GM12865 (cell line): ENCODE measurements at regions not wholly inside any gene's neighbourhood (a gene's known extent, or its start where the extent isn't known, plus 50 kb on each side); places are given as distances from the start of the nearest gene placed in this dataset.

Experiments
- DNase-seq: peaks from one replicate; pipeline ENCODE4 v3.0.0; 2010; ENCODE audit warnings: low read depth
- H3K4me3 ChIP-seq: 2 replicates; pipeline ENCODE4 v1.5.1; 2011; ENCODE audit warnings: mild to moderate bottlenecking, low read depth, low read length, control low read depth
- CTCF ChIP-seq: IDR thresholded peaks from 2 replicates; pipeline ENCODE4 v1.5.1; 2011; ENCODE audit warnings: low read length, control low read depth, low read depth, inconsistent platforms; ENCODE audit not compliant: insufficient read depth; ENCODE audit errors: missing control alignments

DNA sequence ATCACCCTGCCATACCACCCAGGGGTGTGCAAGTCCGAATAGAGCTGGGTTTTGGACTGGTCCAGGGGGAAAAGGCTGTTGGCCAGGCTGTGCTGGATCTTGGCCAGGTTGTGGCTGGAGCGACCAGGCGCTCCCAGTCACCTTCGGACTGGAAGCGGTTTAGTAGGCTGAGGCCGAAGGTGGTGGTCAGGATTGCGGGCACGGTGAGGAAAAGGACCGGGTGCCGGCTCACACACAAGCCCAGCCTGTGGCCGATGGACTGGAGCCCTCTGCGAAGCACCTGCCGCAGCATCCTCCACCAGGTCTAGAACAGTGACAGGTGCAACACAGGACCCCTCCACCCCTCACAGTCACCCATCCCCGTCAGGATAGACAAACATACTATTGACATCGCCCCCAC, 590.6 kb upstream of the PTCHD4 start:
- H3K4me3 ChIP-seq: no peak overlapping the region
- DNase-seq: no peak
- no peak for TF ChIP-seq CTCF

GRCh38 chr6:48695872-48696271, 584.9 kb upstream of the PTCHD4 start:
- TF ChIP-seq CTCF: no peak
- no peak for DNase-seq
- no peak overlapping the region for H3K4me3 ChIP-seq

DNA sequence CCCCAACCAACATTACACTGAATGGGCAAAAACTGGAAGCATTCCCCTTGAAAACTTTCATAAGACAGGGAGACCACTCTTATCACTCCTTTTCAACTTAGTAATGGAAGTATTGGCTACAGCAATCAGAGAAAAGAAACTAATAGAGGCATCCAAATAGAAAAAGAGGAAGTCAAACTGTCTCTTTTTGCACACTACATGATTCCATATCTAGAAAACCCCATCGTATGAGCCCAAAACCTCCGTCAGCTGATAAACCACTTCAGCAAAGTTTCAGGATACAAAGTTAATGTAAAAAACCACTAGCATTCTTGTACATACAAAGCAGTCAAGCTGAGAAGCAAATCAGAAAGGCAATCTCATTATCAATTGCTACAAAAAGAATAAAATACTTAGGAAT, 580.4 kb upstream of the PTCHD4 start:
- H3K4me3 ChIP-seq: no peak overlapping the region
- no peak for TF ChIP-seq CTCF
- DNase-seq: no peak

DNA sequence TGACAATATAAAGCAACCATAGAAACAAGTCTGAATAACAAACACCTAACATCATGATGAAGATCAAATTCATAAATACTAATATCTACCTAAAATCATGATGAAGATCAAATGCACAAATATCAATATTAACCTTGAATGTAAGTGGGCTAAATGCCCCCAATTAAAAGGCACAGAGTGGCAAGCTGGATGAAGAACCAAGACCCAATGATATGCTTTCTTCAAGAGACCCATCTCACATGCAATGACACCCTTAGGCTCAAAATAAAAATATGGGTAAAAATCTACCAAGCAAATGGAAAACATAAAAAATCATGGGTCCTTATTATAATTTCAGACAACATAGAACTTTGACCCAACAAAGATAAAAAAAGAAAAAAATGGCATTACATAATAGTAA, 578.5 kb upstream of the PTCHD4 start:
- H3K4me3 ChIP-seq: no peak overlapping the region
- no peak for DNase-seq
- TF ChIP-seq CTCF: no peak

DNA sequence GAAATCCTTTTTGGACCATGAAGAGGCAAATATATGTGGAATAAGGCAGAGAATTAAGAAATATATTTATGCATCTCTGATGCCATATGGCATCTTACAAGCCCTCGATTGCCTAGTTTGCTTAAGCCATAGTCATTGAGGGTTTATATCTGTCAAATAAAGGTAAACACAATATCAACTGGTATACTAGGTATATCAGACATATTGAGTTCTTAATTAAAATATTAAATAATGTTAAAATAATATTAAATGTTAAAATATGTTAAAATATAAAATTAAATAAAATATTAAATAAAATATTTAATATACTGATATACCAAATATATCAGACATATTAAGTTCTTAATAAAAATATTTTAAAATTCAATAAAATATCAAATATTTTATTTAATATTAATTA, 567.4 kb upstream of the PTCHD4 start:
- DNase-seq: no peak
- no peak for TF ChIP-seq CTCF

DNA sequence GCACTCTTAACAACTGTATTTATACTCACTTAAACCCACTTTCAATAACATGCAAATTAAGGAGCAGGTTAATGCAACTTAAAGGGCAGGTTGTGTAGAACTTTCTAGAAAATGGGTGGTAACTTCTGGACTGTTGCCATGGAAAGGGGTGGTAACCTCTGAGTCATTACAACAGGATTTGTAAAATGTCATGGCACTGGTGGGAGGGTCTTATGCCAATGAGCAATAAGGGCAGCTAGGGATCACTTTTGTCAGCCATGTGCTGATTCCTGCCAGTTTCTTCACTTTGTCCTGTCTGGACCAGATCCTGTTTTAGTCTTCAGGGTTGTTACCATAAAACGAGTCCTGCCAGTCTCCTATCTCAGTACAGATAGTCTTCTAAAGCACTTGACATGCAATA, 560.5 kb upstream of the PTCHD4 start:
- TF ChIP-seq CTCF: no peak
- no peak overlapping the region for H3K4me3 ChIP-seq
- no peak for DNase-seq

More for the DNA sequence above, 567.4 kb upstream of the PTCHD4 start:
- H3K4me3 ChIP-seq: no peak overlapping the region

DNA sequence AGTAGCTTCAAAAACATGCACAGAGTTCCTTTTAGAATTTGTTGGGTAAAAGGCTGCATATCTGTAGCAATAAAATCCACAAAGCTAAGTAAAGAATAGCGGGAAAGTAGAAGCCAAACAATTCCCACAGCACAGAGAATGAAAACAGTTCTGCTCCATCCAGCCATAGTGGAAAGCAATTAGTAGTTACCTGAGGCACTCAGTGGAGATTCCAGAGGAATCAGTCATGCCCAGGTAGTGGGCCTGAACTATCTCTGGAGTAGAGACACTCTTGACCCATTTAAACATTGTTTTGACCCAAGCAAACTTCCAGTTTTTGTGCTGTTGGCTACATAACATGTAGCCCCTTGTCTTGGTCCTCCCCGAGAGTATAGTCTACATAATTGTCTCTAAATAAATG, 559.5 kb upstream of the PTCHD4 start:
- no peak overlapping the region for H3K4me3 ChIP-seq
- TF ChIP-seq CTCF: no peak
- DNase-seq: no peak
